M059J (cell line): ENCODE measurements at regions not wholly inside any gene's neighbourhood (a gene's known extent, or its start where the extent isn't known, plus 50 kb on each side); places are given as distances from the start of the nearest gene placed in this dataset.
"Not testable (repeated sequence)": the region's sequence is repeated elsewhere in the genome, so short reads cannot be mapped to it uniquely, and the experiment has no call there.

Experiments
- DNase-seq: peaks from one replicate; pipeline ENCODE4 v3.0.0-alpha.2; 2012; ENCODE audit warnings: low read depth

- DNase-seq: not testable (repeated sequence)
Measured at GRCh38 chr4:86413426-86413825, 53.6 kb upstream of the MAPK10 start.

GRCh38 chr4:86414686-86415085 is 54.8 kb upstream of the MAPK10 start:
- no peak for DNase-seq

DNA sequence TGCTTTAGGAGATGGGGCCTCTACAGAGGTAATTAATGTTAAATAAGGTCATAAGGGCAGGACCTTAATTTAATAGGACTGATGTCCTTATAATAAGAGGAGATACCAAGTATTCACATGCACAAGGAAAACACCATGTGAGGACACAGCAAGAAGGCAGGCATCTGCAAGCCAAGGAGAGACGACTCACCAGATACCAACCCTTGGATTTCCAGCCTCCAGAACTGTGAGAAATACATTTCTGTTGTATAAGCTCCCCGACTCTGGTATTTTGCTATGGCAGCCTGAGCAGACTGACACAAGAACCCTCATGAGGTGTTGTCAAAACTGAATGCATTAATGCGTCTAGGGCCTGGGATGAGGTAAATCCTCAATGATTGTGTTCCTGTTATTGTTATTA is 56.2 kb upstream of the MAPK10 start:
- no peak for DNase-seq

DNA sequence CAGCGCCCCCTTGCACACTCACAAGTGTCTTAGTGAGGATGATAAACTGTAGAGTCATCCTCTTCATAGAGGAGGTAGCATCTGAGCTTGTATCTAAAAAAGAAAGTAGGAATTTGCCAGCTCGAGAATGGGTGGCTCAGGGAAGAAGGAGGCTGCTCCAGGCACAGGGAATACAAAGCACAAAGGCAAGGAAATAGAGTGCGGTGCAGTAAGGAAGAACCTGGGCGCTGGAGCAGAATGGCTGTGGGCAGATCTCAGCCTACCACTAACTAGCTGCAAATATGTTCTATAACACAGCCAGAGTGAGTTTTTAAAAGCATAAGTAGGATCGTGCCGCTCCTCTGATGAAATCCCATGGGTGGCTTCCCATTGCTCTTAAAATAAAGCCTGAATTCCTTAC is 61.6 kb upstream of the MAPK10 start:
- no peak for DNase-seq

GRCh38 chr4:86431543-86432116 is 71.8 kb upstream of the MAPK10 start:
- no peak for DNase-seq

- no peak for DNase-seq
Measured at GRCh38 chr4:86432559-86433134, 72.8 kb upstream of the MAPK10 start.

- no peak for DNase-seq
Measured at GRCh38 chr4:86439293-86439692, 79.4 kb upstream of the MAPK10 start.

GRCh38 chr4:86441175-86441936 is 81.5 kb upstream of the MAPK10 start:
- peak; percentile 60 for DNase-seq

- DNase-seq: no peak
Measured at GRCh38 chr4:86442881-86443280, 83.0 kb upstream of the MAPK10 start.

- DNase-seq: no peak
Measured at GRCh38 chr4:86443495-86443894, 83.6 kb upstream of the MAPK10 start.

GRCh38 chr4:86446996-86447395 is 87.1 kb upstream of the MAPK10 start:
- DNase-seq: no peak

DNA sequence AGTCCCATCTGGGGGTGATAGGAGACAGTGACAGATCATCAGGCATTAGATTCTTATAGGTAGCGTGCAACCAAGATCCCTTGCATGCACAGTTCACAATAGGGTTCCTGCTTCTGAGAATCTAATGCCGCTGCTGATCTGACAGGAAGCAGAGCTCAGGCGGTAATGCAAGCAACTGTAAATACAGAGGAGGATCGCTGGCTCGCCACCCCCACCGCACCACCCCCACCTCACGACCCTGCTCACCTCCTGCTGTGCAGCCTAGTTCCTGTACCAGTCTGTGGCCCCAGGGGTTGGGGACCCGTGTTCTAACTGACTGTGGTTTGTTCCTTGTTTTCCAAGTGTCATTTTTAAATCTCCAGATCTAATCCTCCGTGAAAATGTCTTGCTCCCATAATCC is 89.0 kb upstream of the MAPK10 start:
- no peak for DNase-seq

DNA sequence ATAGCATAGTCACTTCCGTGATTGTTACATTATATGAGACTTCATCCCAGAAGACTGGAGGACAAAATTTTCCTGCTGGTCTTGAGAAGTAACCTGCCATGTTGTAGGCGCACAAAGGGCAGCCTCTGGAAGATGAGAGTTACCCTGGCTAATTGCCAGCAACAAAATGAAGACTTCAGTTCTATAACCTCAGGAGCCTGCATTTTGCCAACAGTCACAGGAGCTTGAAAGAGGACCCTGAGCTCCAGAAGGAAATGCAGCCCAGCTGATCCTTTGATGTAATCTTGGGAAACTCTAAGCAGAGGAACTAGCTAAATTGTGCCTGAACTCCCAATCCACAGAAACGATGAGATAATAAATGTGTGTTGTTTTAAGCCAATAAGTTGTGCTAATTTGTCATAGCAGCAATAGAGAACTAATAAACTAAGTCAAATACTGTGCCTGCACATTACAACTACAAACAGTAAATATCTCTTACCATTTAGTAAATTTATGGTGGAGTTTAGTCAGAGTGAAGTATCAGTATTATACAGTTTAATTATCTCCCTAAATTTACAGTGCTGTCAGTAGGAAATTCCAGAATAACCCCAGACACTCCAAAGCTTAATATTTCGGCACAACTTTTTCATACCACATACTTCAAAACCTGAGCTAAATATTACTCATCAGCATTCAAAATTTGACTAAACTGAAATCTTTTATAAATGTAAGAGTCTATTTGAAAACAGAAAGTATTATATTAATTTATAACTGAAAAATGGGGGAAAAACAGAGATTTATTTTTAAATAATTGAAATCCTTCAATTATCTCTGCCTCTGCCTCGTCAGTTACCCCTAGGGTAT is 90.1 kb upstream of the MAPK10 start:
- no peak for DNase-seq

GRCh38 chr4:86450861-86451260 is 91.0 kb upstream of the MAPK10 start:
- no peak for DNase-seq

DNA sequence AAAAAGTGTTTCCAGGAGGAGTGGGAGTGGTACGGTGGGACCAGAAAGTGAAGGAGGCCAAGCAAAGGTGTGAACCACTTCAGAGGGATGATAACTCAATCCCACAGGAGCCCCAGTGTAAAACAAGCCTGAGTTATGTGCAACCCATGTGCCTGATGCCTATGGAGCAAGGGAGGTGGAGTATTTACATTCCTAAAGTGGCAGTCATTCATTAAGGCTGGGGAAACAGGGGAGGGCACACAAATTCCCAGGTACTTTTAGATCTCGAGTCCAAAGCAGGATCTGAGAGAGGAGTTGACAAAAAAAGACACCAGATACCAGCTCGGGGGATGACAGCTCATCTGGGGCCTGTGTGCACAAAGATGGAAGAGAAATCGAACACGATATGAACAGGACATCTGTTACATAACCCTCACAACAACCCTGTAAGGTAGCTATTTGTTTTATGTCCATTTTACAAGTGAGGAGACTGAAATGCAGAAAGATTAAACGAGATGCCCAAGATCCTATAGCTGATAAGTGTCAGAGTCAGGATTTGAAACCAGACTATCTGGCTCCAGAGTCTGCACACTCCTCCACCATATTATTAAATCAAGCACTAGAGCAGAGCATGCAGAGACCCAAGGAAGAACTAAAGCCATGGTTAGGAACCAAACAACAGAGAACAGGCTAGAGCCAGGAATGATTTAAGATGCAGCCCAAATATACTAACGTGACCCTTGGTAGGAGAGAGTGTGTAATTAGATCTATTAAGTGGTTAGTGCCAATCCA is 91.9 kb upstream of the MAPK10 start:
- peak; percentile 62 for DNase-seq

GRCh38 chr4:86452422-86452891 is 92.6 kb upstream of the MAPK10 start:
- DNase-seq: no peak

- DNase-seq: peak; percentile 8
Measured at GRCh38 chr4:86452924-86453531, 93.2 kb upstream of the MAPK10 start.

- peak; percentile 36 for DNase-seq
Measured at GRCh38 chr4:86453611-86454072, 93.8 kb upstream of the MAPK10 start.

DNA sequence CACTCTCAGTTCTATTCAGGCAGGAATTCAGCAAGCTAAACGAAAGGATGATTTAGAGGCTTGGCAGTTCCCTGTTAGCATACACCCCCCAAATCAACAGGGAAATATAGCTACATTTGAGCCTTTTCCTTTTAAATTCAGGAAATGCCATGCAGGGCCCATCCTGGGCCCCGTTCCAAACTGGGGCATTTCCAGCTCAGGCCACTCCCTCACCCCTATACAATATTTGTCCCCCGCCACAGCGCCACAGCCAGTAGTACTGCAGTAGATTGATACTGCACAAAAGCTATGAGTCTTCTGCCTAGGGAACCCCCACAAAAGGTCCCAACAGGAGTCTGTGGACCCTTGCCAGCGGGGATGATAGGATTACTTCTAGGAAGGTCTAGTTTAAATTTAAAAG is 102.0 kb upstream of the MAPK10 start:
- no peak for DNase-seq

DNA sequence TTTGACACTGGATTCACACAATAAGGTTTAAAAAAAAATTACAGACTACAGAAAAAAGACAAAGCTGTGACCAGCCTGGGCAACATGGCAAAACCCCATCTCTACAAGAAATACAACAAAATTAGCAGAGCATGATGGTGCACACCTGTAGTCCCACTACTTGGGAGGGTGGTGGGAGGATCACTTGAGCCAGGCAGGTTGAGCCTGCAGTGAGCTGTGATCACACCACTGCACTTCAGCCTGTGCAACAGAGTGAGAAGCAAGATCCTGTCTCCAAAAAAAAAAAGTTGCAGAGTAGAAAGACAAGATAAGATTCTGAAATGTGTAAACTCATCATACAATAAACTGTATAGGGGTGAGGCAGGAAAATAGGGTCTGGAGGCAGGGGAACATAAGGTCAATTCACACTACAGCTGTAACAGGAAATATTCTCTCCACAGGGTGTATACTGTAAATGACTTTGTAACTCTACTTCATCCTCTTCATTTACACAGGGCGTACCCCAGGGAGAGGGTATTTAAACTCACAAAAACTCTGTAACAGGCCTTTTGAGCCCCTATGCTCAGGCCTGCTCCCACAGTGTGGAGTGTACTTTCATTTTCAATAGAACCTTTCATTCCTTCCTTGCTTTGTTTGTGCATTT is 112.6 kb upstream of the MAPK10 start:
- no peak for DNase-seq
